Fibroblast of the aortic adventitia (primary cell): ENCODE measurements at regions not wholly inside any gene's neighbourhood (a gene's known extent, or its start where the extent isn't known, plus 50 kb on each side); places are given as distances from the start of the nearest gene placed in this dataset.

Source experiments
- DNase-seq: peaks from one replicate; pipeline ENCODE4 v3.0.0-alpha.2; 2010; ENCODE audit warnings: low read depth
- H3K4me3 ChIP-seq: 2 replicates; pipeline ENCODE4 v1.5.1; 2011; ENCODE audit warnings: low read depth, mild to moderate bottlenecking, control low read depth, low read length, moderate library complexity
- CTCF ChIP-seq: IDR thresholded peaks from 2 replicates; pipeline ENCODE4 v1.5.1; 2011; ENCODE audit warnings: mild to moderate bottlenecking, low read length, control low read depth, inconsistent platforms; ENCODE audit not compliant: insufficient read depth

- no peak for TF ChIP-seq CTCF
- DNase-seq: no peak
- H3K4me3 ChIP-seq: no peak overlapping the region
Observed at GRCh38 chr20:7432612-7433011, 507.6 kb downstream of the HAO1 start.

- H3K4me3 ChIP-seq: no peak overlapping the region
- no peak for DNase-seq
- TF ChIP-seq CTCF: no peak
Observed at GRCh38 chr20:7437311-7437710, 502.9 kb downstream of the HAO1 start.

- DNase-seq: no peak
- no peak for TF ChIP-seq CTCF
- H3K4me3 ChIP-seq: no peak overlapping the region
Observed at GRCh38 chr20:7449269-7449668, 491.0 kb downstream of the HAO1 start.

- DNase-seq: peak; percentile 9
- TF ChIP-seq CTCF: no peak
- no peak overlapping the region for H3K4me3 ChIP-seq
Observed at GRCh38 chr20:7452890-7453289, 487.4 kb downstream of the HAO1 start.

- no peak for DNase-seq
- no peak overlapping the region for H3K4me3 ChIP-seq
- no peak for TF ChIP-seq CTCF
Observed at GRCh38 chr20:7454047-7454446, 486.2 kb downstream of the HAO1 start.

- no peak for TF ChIP-seq CTCF
- no peak for DNase-seq
- H3K4me3 ChIP-seq: no peak overlapping the region
Observed at GRCh38 chr20:7458459-7458858, 481.8 kb downstream of the HAO1 start.

- no peak overlapping the region for H3K4me3 ChIP-seq
- peak; percentile 67 for DNase-seq
- TF ChIP-seq CTCF: no peak
Observed at GRCh38 chr20:7459083-7459482, 481.2 kb downstream of the HAO1 start.
